ENCODE measurements at regions not wholly inside any gene's neighbourhood (a gene's known extent, or its start where the extent isn't known, plus 50 kb on each side); places are given as distances from the start of the nearest gene placed in this dataset.

GRCh38 chr15:85889956-85890619 lies 95.4 kb upstream of the KLHL25 start:
- TF ChIP-seq POLR2A (IDR thresholded peaks at IDR 0.05; ENCODE audit: low read length) (no peak), GATA1 (IDR thresholded peaks at IDR 0.05; ENCODE audit: low read depth, low read length) (no peak)

Measured in erythroblast (primary cell).